Mesendoderm (in vitro differentiated cells): ENCODE measurements at regions not wholly inside any gene's neighbourhood (a gene's known extent, or its start where the extent isn't known, plus 50 kb on each side); places are given as distances from the start of the nearest gene placed in this dataset.

Source experiments
- DNase-seq: peaks from one replicate; pipeline ENCODE4 v3.0.0; 2013
- H2AK5ac ChIP-seq: 2 replicates; pipeline ENCODE4 v1.6.1; 2013; ENCODE audit warnings: low read length, inconsistent platforms
- H2BK120ac ChIP-seq: 2 replicates; pipeline ENCODE4 v1.6.1; 2013; ENCODE audit warnings: low read depth, mild to moderate bottlenecking, low read length, moderate library complexity, mixed read lengths
- H2BK15ac ChIP-seq: replicated peaks from 2 replicates; pipeline ENCODE4 v1.6.1; 2013; ENCODE audit warnings: low read depth, mild to moderate bottlenecking, moderate library complexity
- H2BK5ac ChIP-seq: 2 replicates; pipeline ENCODE4 v1.6.1; 2013; ENCODE audit warnings: low read length, inconsistent platforms
- H3K18ac ChIP-seq: 2 replicates; pipeline ENCODE4 v1.6.1; 2013; ENCODE audit warnings: mild to moderate bottlenecking, low read length, mixed read lengths
- H3K23ac ChIP-seq: one replicate; pipeline ENCODE4 v1.6.1; 2013; ENCODE audit warnings: low read length
- H3K27ac ChIP-seq: 2 replicates; pipeline ENCODE4 v1.5.1; 2013; ENCODE audit warnings: low read depth, mild to moderate bottlenecking, inconsistent platforms, low read length, moderate library complexity
- H3K27me3 ChIP-seq: 2 replicates; pipeline ENCODE4 v1.6.1; 2013; ENCODE audit warnings: low read length, control low read depth, mild to moderate bottlenecking, inconsistent platforms; ENCODE audit not compliant: insufficient read depth, poor library complexity
- H3K36me3 ChIP-seq: 2 replicates; pipeline ENCODE4 v1.6.1; 2013; ENCODE audit warnings: low read length, inconsistent platforms; ENCODE audit not compliant: control insufficient read depth, insufficient read depth
- H3K4ac ChIP-seq: one replicate; pipeline ENCODE4 v1.6.1; 2013; ENCODE audit warnings: low read depth, mild to moderate bottlenecking, low read length, moderate library complexity
- H3K4me1 ChIP-seq: 2 replicates; pipeline ENCODE4 v1.6.1; 2013; ENCODE audit warnings: low read depth, low read length, inconsistent platforms; ENCODE audit not compliant: control insufficient read depth
- H3K4me2 ChIP-seq: 2 replicates; pipeline ENCODE4 v1.6.1; 2013; ENCODE audit warnings: low read length
- H3K4me3 ChIP-seq: 2 replicates; pipeline ENCODE4 v1.5.1; 2013; ENCODE audit warnings: mild to moderate bottlenecking, low read length
- H3K56ac ChIP-seq: one replicate; pipeline ENCODE4 v1.6.1; 2013; ENCODE audit warnings: low read length
- H3K79me1 ChIP-seq: 2 replicates; pipeline ENCODE4 v1.6.1; 2013; ENCODE audit warnings: low read length, inconsistent platforms
- H3K79me2 ChIP-seq: 2 replicates; pipeline ENCODE4 v1.6.1; 2013; ENCODE audit warnings: mild to moderate bottlenecking, low read length; ENCODE audit not compliant: control insufficient read depth, insufficient read depth
- H3K9ac ChIP-seq: 2 replicates; pipeline ENCODE4 v1.6.1; 2013; ENCODE audit warnings: low read length, inconsistent platforms
- H4K5ac ChIP-seq: one replicate; pipeline ENCODE4 v1.6.1; 2013; ENCODE audit warnings: low read length
- H4K8ac ChIP-seq: one replicate; pipeline ENCODE4 v1.6.1; 2013; ENCODE audit warnings: low read depth, mild to moderate bottlenecking, control low read depth, low read length, moderate library complexity
- WGBS: extraction: QIAGEN DNeasy Blood & Tissue Kit; methylation state at CpG from one replicate; pipeline ENCODE4 v1.1.7; 2013; ENCODE audit warnings: low lambda C conversion rate, missing lambda C conversion rate; ENCODE audit not compliant: insufficient coverage; ENCODE audit errors: extremely low coverage; 5-methylcytosine and 5-hydroxymethylcytosine counted together

GRCh38 chr1:163842571-163842970, 520.8 kb downstream of the NUF2 start:
- H2AK5ac ChIP-seq = no peak overlapping the region
- H3K27ac ChIP-seq = no peak overlapping the region
- H3K23ac ChIP-seq = no peak overlapping the region
- H4K8ac ChIP-seq = no peak overlapping the region
- H3K18ac ChIP-seq = no peak overlapping the region
- H3K9ac ChIP-seq = no peak overlapping the region
- H3K4ac ChIP-seq = no peak overlapping the region
- no peaks in the 10 kb centered on the region for H3K79me2 ChIP-seq
- no peaks in the 10 kb centered on the region for H3K4me1 ChIP-seq
- no peaks in the 10 kb centered on the region for H3K36me3 ChIP-seq
- no peak overlapping the region for H3K4me3 ChIP-seq
- WGBS = no CpG with 5 or more reads among the region's 2 CpGs
- no peak overlapping the region for H4K5ac ChIP-seq
- H2BK120ac ChIP-seq = no peak overlapping the region
- H3K79me1 ChIP-seq = no peaks in the 10 kb centered on the region
- H2BK15ac ChIP-seq = no peak overlapping the region
- no peaks in the 10 kb centered on the region for H3K27me3 ChIP-seq
- no peak overlapping the region for H2BK5ac ChIP-seq
- no peak overlapping the region for H3K4me2 ChIP-seq
- DNase-seq = no peak
- H3K56ac ChIP-seq = no peak overlapping the region

GRCh38 chr1:163844459-163844858, 522.7 kb downstream of the NUF2 start:
- no peak overlapping the region for H3K18ac ChIP-seq
- no peaks in the 10 kb centered on the region for H3K36me3 ChIP-seq
- H4K8ac ChIP-seq = no peak overlapping the region
- no peaks in the 10 kb centered on the region for H3K79me1 ChIP-seq
- no peak for DNase-seq
- H3K4me3 ChIP-seq = no peak overlapping the region
- no peak overlapping the region for H2AK5ac ChIP-seq
- no peak overlapping the region for H2BK15ac ChIP-seq
- no peak overlapping the region for H3K4me2 ChIP-seq
- no peaks in the 10 kb centered on the region for H3K4me1 ChIP-seq
- no peak overlapping the region for H2BK5ac ChIP-seq
- no peak overlapping the region for H3K56ac ChIP-seq
- H3K27me3 ChIP-seq = no peaks in the 10 kb centered on the region
- H3K9ac ChIP-seq = no peak overlapping the region
- H3K4ac ChIP-seq = no peak overlapping the region
- no peaks in the 10 kb centered on the region for H3K79me2 ChIP-seq
- no CpG with 5 or more reads among the region's 1 CpG for WGBS
- no peak overlapping the region for H3K27ac ChIP-seq
- H2BK120ac ChIP-seq = no peak overlapping the region
- H4K5ac ChIP-seq = no peak overlapping the region
- H3K23ac ChIP-seq = no peak overlapping the region

- H3K27ac ChIP-seq = no peak overlapping the region
- no peaks in the 10 kb centered on the region for H3K79me1 ChIP-seq
- H2BK5ac ChIP-seq = no peak overlapping the region
- H3K27me3 ChIP-seq = no peaks in the 10 kb centered on the region
- no peak overlapping the region for H3K23ac ChIP-seq
- no peak overlapping the region for H3K4me3 ChIP-seq
- no peak overlapping the region for H3K4ac ChIP-seq
- no peak overlapping the region for H3K4me2 ChIP-seq
- H3K9ac ChIP-seq = no peak overlapping the region
- H4K5ac ChIP-seq = no peak overlapping the region
- H3K79me2 ChIP-seq = no peaks in the 10 kb centered on the region
- H2BK120ac ChIP-seq = no peak overlapping the region
- no peak overlapping the region for H2BK15ac ChIP-seq
- no peaks in the 10 kb centered on the region for H3K36me3 ChIP-seq
- no peak overlapping the region for H2AK5ac ChIP-seq
- no CpG with 5 or more reads among the region's 3 CpGs for WGBS
- H3K56ac ChIP-seq = no peak overlapping the region
- no peak overlapping the region for H3K18ac ChIP-seq
- H4K8ac ChIP-seq = no peak overlapping the region
- no peak for DNase-seq
- H3K4me1 ChIP-seq = no peaks in the 10 kb centered on the region
Observed at GRCh38 chr1:163845279-163845678, 523.5 kb downstream of the NUF2 start.

- Histone ChIP-seq H2BK15ac (no peak overlapping the region), H2BK120ac (no peak overlapping the region), H4K5ac (no peak overlapping the region), H3K9ac (no peak overlapping the region), H2AK5ac (no peak overlapping the region), H3K36me3 (no peaks in the 10 kb centered on the region), H3K79me1 (no peaks in the 10 kb centered on the region), H4K8ac (no peak overlapping the region), H2BK5ac (no peak overlapping the region), H3K4me3 (no peak overlapping the region), H3K4ac (no peak overlapping the region), H3K79me2 (no peaks in the 10 kb centered on the region), H3K4me2 (no peak overlapping the region), H3K27ac (no peak overlapping the region), H3K18ac (no peak overlapping the region), H3K56ac (no peak overlapping the region), H3K27me3 (no peaks in the 10 kb centered on the region), H3K23ac (no peak overlapping the region), H3K4me1 (no peaks in the 10 kb centered on the region)
- DNase-seq = no peak
- no CpG with 5 or more reads among the region's 6 CpGs for WGBS
Observed at GRCh38 chr1:163863731-163864130, 542.0 kb downstream of the NUF2 start.

- Histone ChIP-seq H3K79me2 (no peaks in the 10 kb centered on the region), H3K4me2 (no peak overlapping the region), H3K36me3 (no peaks in the 10 kb centered on the region), H3K4me1 (no peaks in the 10 kb centered on the region), H3K4ac (no peak overlapping the region), H2AK5ac (no peak overlapping the region), H2BK120ac (no peak overlapping the region), H3K27ac (no peak overlapping the region), H3K9ac (no peak overlapping the region), H3K18ac (no peak overlapping the region), H2BK15ac (no peak overlapping the region), H4K5ac (no peak overlapping the region), H3K27me3 (no peaks in the 10 kb centered on the region), H3K79me1 (no peaks in the 10 kb centered on the region), H4K8ac (no peak overlapping the region), H3K23ac (no peak overlapping the region), H3K4me3 (no peak overlapping the region), H2BK5ac (no peak overlapping the region), H3K56ac (no peak overlapping the region)
- no peak for DNase-seq
- WGBS = no CpG with 5 or more reads among the region's 1 CpG
Observed at GRCh38 chr1:163864207-163864606, 542.5 kb downstream of the NUF2 start.

GRCh38 chr1:163866564-163866963, 544.8 kb downstream of the NUF2 start:
- Histone ChIP-seq H3K18ac (no peak overlapping the region), H2BK120ac (no peak overlapping the region), H4K5ac (no peak overlapping the region), H3K79me2 (no peaks in the 10 kb centered on the region), H3K56ac (no peak overlapping the region), H3K4ac (no peak overlapping the region), H2BK15ac (no peak overlapping the region), H3K23ac (no peak overlapping the region), H3K4me3 (no peak overlapping the region), H3K27ac (no peak overlapping the region), H3K9ac (no peak overlapping the region), H2BK5ac (no peak overlapping the region), H3K4me1 (no peaks in the 10 kb centered on the region), H3K27me3 (no peaks in the 10 kb centered on the region), H4K8ac (no peak overlapping the region), H2AK5ac (no peak overlapping the region), H3K36me3 (no peaks in the 10 kb centered on the region), H3K4me2 (no peak overlapping the region), H3K79me1 (no peaks in the 10 kb centered on the region)
- no peak for DNase-seq
- WGBS = no CpG with 5 or more reads among the region's 2 CpGs
